Glutamatergic neuron (in vitro differentiated cells): ENCODE measurements at regions not wholly inside any gene's neighbourhood (a gene's known extent, or its start where the extent isn't known, plus 50 kb on each side); places are given as distances from the start of the nearest gene placed in this dataset.

Source experiments
- DNase-seq: peaks from one replicate; pipeline ENCODE4 v3.0.0; 2022
- H3K27ac Mint-ChIP-seq: one replicate; pipeline ENCODE4 v1.8.0; 2020; ENCODE audit warnings: mild to moderate bottlenecking, mixed read lengths, inconsistent platforms; ENCODE audit not compliant: unreplicated experiment
- H3K27me3 Mint-ChIP-seq: one replicate; pipeline ENCODE4 v1.8.0; 2020; ENCODE audit warnings: mild to moderate bottlenecking, moderate library complexity, mixed read lengths, inconsistent platforms; ENCODE audit not compliant: unreplicated experiment
- H3K36me3 Mint-ChIP-seq: one replicate; pipeline ENCODE4 v1.8.0; 2020; ENCODE audit warnings: mild to moderate bottlenecking, mixed read lengths, inconsistent platforms; ENCODE audit not compliant: unreplicated experiment
- H3K4me1 Mint-ChIP-seq: one replicate; pipeline ENCODE4 v1.8.0; 2020; ENCODE audit warnings: mild to moderate bottlenecking, low read depth, mixed read lengths, inconsistent platforms; ENCODE audit not compliant: unreplicated experiment
- H3K4me3 Mint-ChIP-seq: one replicate; pipeline ENCODE4 v1.8.0; 2020; ENCODE audit warnings: mild to moderate bottlenecking, mixed read lengths, inconsistent platforms; ENCODE audit not compliant: unreplicated experiment
- H3K9me3 Mint-ChIP-seq: one replicate; pipeline ENCODE4 v1.8.0; 2020; ENCODE audit warnings: mild to moderate bottlenecking, moderate library complexity, mixed read lengths, inconsistent platforms; ENCODE audit not compliant: unreplicated experiment
- TF ChIP-seq, protein P1 (sequence below): fragments of 200-600 bp; sonication (generic); IDR thresholded peaks from one replicate; pipeline ENCODE4 v1.5.0; 2021; ENCODE audit not compliant: partially characterized antibody, unreplicated experiment

DNA sequence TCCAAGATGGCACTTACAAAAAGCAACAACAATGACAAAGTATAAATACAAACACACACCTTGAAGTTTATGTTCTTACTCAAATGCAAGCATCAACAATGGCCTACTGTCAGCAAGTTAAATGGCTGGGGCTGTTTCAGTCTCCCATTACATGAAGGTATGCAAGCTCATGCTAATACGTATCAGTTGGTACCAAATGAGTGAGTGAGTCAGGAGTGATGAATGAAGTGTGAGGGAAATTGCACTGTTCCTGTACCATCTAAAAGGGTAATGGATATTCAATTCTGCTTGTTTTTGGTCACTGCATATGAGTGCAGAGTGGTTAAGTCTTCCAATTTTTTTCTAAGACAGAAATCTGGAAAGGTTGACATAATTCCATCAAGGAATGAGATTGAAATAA, 964.9 kb downstream of the MAT2B start:
- no peak for DNase-seq
- peaks cover 5% of the 10 kb centered on the region for H3K36me3 Mint-ChIP-seq
- no peaks in the 10 kb centered on the region for H3K9me3 Mint-ChIP-seq
- TF ChIP-seq, protein P1, sequence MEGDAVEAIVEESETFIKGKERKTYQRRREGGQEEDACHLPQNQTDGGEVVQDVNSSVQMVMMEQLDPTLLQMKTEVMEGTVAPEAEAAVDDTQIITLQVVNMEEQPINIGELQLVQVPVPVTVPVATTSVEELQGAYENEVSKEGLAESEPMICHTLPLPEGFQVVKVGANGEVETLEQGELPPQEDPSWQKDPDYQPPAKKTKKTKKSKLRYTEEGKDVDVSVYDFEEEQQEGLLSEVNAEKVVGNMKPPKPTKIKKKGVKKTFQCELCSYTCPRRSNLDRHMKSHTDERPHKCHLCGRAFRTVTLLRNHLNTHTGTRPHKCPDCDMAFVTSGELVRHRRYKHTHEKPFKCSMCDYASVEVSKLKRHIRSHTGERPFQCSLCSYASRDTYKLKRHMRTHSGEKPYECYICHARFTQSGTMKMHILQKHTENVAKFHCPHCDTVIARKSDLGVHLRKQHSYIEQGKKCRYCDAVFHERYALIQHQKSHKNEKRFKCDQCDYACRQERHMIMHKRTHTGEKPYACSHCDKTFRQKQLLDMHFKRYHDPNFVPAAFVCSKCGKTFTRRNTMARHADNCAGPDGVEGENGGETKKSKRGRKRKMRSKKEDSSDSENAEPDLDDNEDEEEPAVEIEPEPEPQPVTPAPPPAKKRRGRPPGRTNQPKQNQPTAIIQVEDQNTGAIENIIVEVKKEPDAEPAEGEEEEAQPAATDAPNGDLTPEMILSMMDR: no peak
- no peak overlapping the region for H3K4me3 Mint-ChIP-seq
- H3K4me1 Mint-ChIP-seq: peaks cover 6% of the 10 kb centered on the region
- no peaks in the 10 kb centered on the region for H3K27me3 Mint-ChIP-seq
- no peak overlapping the region for H3K27ac Mint-ChIP-seq

DNA sequence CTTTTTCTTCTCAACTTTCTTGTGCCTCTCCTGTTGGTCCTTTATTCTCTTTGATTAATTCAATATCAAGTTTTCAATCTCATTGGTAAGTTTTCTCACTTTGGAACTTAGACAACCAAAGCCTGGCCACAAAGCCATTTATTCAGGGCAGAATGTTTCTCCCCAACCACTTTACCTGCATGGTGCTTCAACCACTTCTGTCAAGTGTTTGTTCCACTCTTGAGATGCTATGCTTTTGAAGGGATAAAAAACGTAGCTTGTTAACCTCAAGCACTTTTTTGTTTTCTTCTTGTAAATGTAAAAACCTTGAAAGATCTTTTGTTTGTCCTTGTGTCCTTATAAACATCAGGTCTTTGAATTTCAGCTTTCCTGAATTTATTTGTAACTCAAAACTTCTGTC, 966.7 kb downstream of the MAT2B start:
- H3K27ac Mint-ChIP-seq: no peak overlapping the region
- H3K4me1 Mint-ChIP-seq: peaks cover 6% of the 10 kb centered on the region
- TF ChIP-seq, protein P1: no peak

DNA sequence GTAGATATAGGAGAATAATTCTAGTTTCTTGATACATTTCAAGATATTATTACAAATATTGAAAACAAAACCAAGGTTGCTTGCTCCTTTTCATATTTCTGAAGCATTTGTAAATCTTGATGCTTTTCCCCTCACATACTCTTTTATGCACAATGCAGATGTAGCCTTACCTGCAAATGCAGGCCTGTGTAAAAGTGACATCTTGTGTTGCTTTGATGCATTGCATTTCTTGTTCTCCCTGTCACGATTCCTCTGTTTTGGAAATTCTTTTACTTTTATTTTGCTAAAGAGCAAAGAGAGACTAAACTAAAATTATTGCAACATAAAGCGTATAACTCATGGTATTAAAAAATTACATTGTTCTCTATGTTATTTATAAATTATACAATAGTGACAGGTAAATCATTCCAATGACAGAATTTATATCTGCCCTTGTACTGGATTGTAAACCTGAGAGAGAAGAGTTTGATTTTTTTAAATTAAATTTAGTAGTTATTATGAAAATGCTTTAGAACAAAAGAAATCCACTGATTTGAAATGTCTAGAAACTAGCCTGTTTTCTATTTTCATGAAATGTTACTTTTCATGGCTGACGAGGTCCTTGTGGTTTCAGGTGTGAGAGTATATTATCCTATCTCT, 970.0 kb downstream of the MAT2B start:
- H3K27me3 Mint-ChIP-seq: no peaks in the 10 kb centered on the region
- no peak overlapping the region for H3K27ac Mint-ChIP-seq
- TF ChIP-seq, protein P1: no peak
- peaks cover 5% of the 10 kb centered on the region for H3K36me3 Mint-ChIP-seq
- peaks cover 2% of the 10 kb centered on the region for H3K4me1 Mint-ChIP-seq
- no peak overlapping the region for H3K4me3 Mint-ChIP-seq
- H3K9me3 Mint-ChIP-seq: no peaks in the 10 kb centered on the region
- no peak for DNase-seq

More for the DNA sequence above, 966.7 kb downstream of the MAT2B start:
- H3K27me3 Mint-ChIP-seq: no peaks in the 10 kb centered on the region
- no peak for DNase-seq
- peaks cover 5% of the 10 kb centered on the region for H3K36me3 Mint-ChIP-seq
- no peaks in the 10 kb centered on the region for H3K9me3 Mint-ChIP-seq
- H3K4me3 Mint-ChIP-seq: no peak overlapping the region

DNA sequence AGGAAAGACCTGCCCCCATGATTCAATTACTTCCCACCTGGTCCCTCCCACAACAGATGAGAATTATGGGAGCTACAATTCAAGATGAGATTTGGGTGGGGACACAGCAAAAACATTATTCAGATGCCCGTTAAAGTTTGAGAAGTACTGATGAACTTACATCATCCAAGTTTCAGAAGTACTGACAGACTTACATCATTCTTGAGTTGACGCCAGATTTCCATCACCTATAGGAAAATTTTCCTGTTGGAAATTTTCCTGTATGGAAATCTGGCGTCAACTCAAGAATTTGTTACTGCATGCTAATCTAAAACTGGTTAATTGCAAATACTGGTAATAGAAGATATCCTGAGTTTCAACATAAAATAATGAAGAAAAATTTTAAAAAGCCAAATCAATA, 975.9 kb downstream of the MAT2B start:
- Mint-ChIP-seq H3K4me3 (no peak overlapping the region), H3K4me1 (no peaks in the 10 kb centered on the region), H3K36me3 (no peaks in the 10 kb centered on the region), H3K27me3 (no peaks in the 10 kb centered on the region), H3K9me3 (no peaks in the 10 kb centered on the region), H3K27ac (no peak overlapping the region)
- TF ChIP-seq, protein P1: no peak
- DNase-seq: no peak

DNA sequence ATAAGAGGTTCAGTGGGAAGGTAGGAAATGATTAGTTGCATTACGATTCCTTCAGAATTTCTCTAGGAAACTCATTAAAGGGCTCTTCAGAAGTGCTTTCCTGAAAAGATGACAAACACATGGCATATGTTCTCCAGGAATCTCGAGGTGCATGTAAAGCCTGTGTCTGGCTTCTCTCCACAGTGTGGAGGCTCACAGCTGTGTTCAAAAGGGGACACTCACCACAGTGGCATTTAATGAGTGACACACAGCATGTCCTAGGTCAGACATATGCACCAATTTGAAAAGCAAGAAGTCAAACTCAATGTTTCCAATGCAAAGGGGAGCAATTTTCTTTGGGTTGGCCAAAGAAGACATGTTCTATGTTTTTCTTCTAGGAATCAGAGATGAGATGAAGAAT, 976.9 kb downstream of the MAT2B start:
- H3K4me3 Mint-ChIP-seq: no peak overlapping the region
- H3K27ac Mint-ChIP-seq: peak overlapping the region; percentile 71
- no peaks in the 10 kb centered on the region for H3K4me1 Mint-ChIP-seq
- H3K9me3 Mint-ChIP-seq: no peaks in the 10 kb centered on the region
- DNase-seq: no peak
- no peaks in the 10 kb centered on the region for H3K27me3 Mint-ChIP-seq
- TF ChIP-seq, protein P1: no peak
- no peaks in the 10 kb centered on the region for H3K36me3 Mint-ChIP-seq
